HG02798 (cell line): ENCODE measurements at regions not wholly inside any gene's neighbourhood (a gene's known extent, or its start where the extent isn't known, plus 50 kb on each side); places are given as distances from the start of the nearest gene placed in this dataset.
A peak's percentile ranks its signal among the peaks of the same experiment; 100 is the strongest.

Experiments
- ATAC-seq: cut with Tn5 transposase; IDR thresholded peaks from one replicate; pipeline ENCODE4 v1.9.1; 2021; ENCODE audit warnings: mild to moderate bottlenecking; ENCODE audit not compliant: unreplicated experiment, poor library complexity

DNA sequence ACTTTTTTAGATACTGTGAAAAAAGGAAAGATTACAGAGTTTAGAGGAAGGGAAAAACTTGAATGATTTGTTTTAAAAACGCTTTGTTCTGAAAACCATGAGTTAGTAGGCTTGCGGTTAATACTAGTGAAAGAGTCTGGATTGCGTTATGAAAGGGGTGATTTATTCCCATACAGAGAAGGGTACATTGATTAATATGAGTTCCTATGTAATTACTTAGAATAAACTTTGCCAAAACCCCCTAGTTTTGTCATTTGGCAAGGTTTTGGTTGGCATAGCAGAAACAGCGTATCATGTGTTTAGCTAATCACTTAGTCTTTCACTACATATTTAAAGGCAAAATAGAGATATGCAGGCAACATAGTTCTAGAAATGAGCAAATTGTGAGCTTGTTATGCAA lies 91.2 kb upstream of the POT1 start:
- no peak for ATAC-seq

DNA sequence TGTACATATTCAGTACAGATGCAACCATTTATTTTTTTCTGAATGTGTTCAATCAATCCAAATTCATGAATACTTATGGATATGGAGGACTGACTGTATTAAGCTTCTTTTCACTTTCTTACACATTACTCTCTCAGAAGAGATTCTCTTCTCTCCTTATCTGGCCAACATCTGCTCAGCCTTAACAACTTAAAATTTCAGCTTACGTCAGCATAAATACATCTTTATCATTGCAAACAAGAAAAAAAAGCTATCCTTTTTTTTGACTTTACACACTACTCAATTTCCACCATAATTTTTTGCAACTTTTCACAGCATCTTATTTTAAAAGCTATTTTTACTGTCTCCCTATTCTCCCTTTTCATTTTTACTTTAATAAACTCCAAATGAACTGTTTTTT lies 80.9 kb upstream of the POT1 start:
- ATAC-seq, result no peak

- peak; percentile 53 for ATAC-seq
These were observed 67.2 kb upstream of the POT1 start for GRCh38 chr7:124996778-124997177.

DNA sequence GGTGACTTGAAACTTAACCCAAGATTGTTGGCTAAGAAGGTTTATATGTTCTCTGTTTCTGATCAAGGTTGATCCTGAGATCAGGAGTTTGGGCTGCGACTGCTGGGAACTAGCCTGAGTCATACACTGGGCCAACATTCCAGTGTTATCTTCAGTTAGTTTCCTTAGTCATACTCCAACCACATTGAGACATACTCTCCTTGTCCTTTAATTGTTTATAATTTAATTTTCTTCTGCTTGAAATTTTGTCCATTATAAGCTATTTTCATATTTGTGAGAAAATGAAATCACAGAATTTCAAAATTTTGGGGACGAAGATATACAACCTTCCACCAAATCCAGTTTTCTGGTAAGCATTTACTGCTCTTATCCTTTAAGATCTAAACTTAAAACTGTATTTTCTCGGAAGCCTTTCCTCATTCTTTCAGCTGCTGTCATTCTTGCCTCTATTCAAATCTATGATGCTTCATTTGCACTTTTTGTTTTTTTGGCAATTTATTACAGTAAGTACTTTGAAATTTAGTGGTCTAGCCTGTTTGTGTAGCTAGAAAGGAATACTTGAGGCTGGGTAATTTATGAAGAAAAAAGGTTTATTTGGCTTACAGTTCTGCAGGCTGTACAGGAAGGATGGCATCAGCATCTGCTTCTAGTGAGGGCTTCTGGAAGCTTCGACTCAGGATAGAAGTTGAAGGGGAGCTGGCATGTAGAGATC lies 63.4 kb upstream of the POT1 start:
- ATAC-seq, result no peak

- ATAC-seq, result no peak
These were observed 60.3 kb upstream of the POT1 start for GRCh38 chr7:124989911-124990310.
